Glutamatergic neuron (in vitro differentiated cells): ENCODE measurements at regions not wholly inside any gene's neighbourhood (a gene's known extent, or its start where the extent isn't known, plus 50 kb on each side); places are given as distances from the start of the nearest gene placed in this dataset.

Experiments used
- DNase-seq: peaks from one replicate; pipeline ENCODE4 v3.0.0; 2022
- H3K27ac Mint-ChIP-seq: one replicate; pipeline ENCODE4 v1.8.0; 2020; ENCODE audit warnings: mild to moderate bottlenecking, mixed read lengths, inconsistent platforms; ENCODE audit not compliant: unreplicated experiment
- H3K27me3 Mint-ChIP-seq: one replicate; pipeline ENCODE4 v1.8.0; 2020; ENCODE audit warnings: mild to moderate bottlenecking, moderate library complexity, mixed read lengths, inconsistent platforms; ENCODE audit not compliant: unreplicated experiment
- H3K36me3 Mint-ChIP-seq: one replicate; pipeline ENCODE4 v1.8.0; 2020; ENCODE audit warnings: mild to moderate bottlenecking, mixed read lengths, inconsistent platforms; ENCODE audit not compliant: unreplicated experiment
- H3K4me1 Mint-ChIP-seq: one replicate; pipeline ENCODE4 v1.8.0; 2020; ENCODE audit warnings: mild to moderate bottlenecking, low read depth, mixed read lengths, inconsistent platforms; ENCODE audit not compliant: unreplicated experiment
- H3K4me3 Mint-ChIP-seq: one replicate; pipeline ENCODE4 v1.8.0; 2020; ENCODE audit warnings: mild to moderate bottlenecking, mixed read lengths, inconsistent platforms; ENCODE audit not compliant: unreplicated experiment
- H3K9me3 Mint-ChIP-seq: one replicate; pipeline ENCODE4 v1.8.0; 2020; ENCODE audit warnings: mild to moderate bottlenecking, moderate library complexity, mixed read lengths, inconsistent platforms; ENCODE audit not compliant: unreplicated experiment
- CTCF ChIP-seq: fragments of 200-600 bp; sonication (generic); IDR thresholded peaks from one replicate; pipeline ENCODE4 v1.5.0; 2021; ENCODE audit not compliant: partially characterized antibody, unreplicated experiment

DNA sequence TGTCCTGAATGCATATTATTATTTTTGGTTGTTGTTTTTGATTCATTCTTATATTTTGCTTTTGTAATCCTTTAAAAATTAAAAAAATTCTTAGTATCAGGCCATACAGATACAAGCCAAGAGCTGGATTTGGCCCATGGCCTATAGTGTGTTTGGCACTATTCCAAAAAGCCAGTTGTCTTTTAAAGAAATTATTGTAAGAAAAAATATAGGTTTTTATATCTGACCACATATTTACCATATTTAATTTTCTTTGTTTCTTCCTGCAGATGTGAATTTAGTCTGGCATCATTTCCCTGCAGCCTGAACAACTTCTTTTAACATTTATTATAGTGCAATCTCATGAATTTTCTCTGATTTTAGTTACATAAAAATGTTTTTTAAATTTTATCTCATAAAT lies 652.8 kb upstream of the NR3C2 start:
- no peak for DNase-seq
- no peaks in the 10 kb centered on the region for H3K27me3 Mint-ChIP-seq
- H3K4me1 Mint-ChIP-seq, result no peaks in the 10 kb centered on the region
- no peaks in the 10 kb centered on the region for H3K9me3 Mint-ChIP-seq
- TF ChIP-seq CTCF, result no peak
- H3K4me3 Mint-ChIP-seq, result no peak overlapping the region
- H3K36me3 Mint-ChIP-seq, result peaks cover 5% of the 10 kb centered on the region
- no peak overlapping the region for H3K27ac Mint-ChIP-seq

DNA sequence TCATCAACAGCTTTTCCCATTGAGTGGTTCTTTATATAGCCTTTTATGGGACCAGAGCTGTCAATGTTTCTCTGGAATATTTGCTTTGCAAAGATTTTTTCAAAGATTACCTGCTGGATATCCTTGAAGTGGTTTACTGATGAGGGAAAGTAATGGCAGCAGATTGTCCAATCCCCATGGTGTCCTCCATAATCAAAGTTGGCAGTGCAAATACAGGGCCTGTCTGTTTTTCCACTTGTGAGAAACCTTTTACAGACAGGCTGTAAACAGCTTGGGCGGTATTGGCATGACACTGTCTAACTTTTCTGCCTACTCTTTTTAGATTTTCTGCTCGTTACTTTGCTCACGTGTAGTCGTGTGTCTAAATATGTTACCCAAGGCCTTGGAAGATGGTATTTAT lies 641.9 kb upstream of the NR3C2 start:
- Mint-ChIP-seq H3K27me3 (no peaks in the 10 kb centered on the region), H3K4me3 (no peak overlapping the region), H3K9me3 (no peaks in the 10 kb centered on the region), H3K4me1 (no peaks in the 10 kb centered on the region), H3K27ac (no peak overlapping the region), H3K36me3 (no peaks in the 10 kb centered on the region)
- no peak for DNase-seq
- no peak for TF ChIP-seq CTCF

DNA sequence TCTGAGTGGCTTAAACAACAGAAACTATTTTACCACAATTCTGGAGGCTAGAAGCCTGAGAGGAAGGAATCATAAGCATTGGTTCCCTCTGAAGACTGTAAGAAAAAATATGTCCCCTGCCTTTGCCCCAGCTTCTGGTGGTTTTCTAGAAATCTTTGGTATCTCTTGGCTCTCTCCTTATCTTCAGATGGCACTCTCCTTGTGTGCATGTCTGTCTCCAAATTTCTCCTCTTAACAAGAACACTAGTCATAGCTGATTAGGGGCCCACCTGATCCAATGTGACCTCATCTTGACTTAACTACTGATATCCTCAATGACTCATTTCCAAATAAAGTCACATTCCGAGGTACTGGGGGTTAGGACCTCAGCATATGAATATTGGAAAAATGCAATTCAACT lies 635.0 kb upstream of the NR3C2 start:
- no peaks in the 10 kb centered on the region for H3K36me3 Mint-ChIP-seq
- no peaks in the 10 kb centered on the region for H3K4me1 Mint-ChIP-seq
- H3K27me3 Mint-ChIP-seq, result no peaks in the 10 kb centered on the region
- no peak for TF ChIP-seq CTCF
- no peaks in the 10 kb centered on the region for H3K9me3 Mint-ChIP-seq
- no peak for DNase-seq
- no peak overlapping the region for H3K4me3 Mint-ChIP-seq
- H3K27ac Mint-ChIP-seq, result no peak overlapping the region

GRCh38 chr4:149076401-149076800 lies 634.2 kb upstream of the NR3C2 start:
- Mint-ChIP-seq H3K27ac (no peak overlapping the region), H3K4me3 (no peak overlapping the region), H3K27me3 (no peaks in the 10 kb centered on the region), H3K9me3 (no peaks in the 10 kb centered on the region), H3K36me3 (no peaks in the 10 kb centered on the region), H3K4me1 (no peaks in the 10 kb centered on the region)
- no peak for DNase-seq
- no peak for TF ChIP-seq CTCF

GRCh38 chr4:149072384-149072783 lies 630.2 kb upstream of the NR3C2 start:
- no peaks in the 10 kb centered on the region for H3K36me3 Mint-ChIP-seq
- H3K27me3 Mint-ChIP-seq, result no peaks in the 10 kb centered on the region
- no peaks in the 10 kb centered on the region for H3K4me1 Mint-ChIP-seq
- no peaks in the 10 kb centered on the region for H3K9me3 Mint-ChIP-seq
- H3K4me3 Mint-ChIP-seq, result no peak overlapping the region
- DNase-seq, result no peak
- no peak for TF ChIP-seq CTCF
- no peak overlapping the region for H3K27ac Mint-ChIP-seq
